GM19239 (cell line): ENCODE measurements at regions not wholly inside any gene's neighbourhood (a gene's known extent, or its start where the extent isn't known, plus 50 kb on each side); places are given as distances from the start of the nearest gene placed in this dataset.

Experiments
- DNase-seq: peaks from one replicate; pipeline ENCODE4 v3.0.0; 2011; ENCODE audit warnings: low spot score; ENCODE audit not compliant: insufficient read length
- FAIRE-seq: peaks from 2 replicates; lab custom pipeline; 2011; peaks lifted over from hg19 to GRCh38; lab: Jason Lieb, UNC

- no peak for FAIRE-seq
- DNase-seq = no peak
These were observed 99.2 kb downstream of the PDGFA start for GRCh38 chr7:420142-421093.

DNA sequence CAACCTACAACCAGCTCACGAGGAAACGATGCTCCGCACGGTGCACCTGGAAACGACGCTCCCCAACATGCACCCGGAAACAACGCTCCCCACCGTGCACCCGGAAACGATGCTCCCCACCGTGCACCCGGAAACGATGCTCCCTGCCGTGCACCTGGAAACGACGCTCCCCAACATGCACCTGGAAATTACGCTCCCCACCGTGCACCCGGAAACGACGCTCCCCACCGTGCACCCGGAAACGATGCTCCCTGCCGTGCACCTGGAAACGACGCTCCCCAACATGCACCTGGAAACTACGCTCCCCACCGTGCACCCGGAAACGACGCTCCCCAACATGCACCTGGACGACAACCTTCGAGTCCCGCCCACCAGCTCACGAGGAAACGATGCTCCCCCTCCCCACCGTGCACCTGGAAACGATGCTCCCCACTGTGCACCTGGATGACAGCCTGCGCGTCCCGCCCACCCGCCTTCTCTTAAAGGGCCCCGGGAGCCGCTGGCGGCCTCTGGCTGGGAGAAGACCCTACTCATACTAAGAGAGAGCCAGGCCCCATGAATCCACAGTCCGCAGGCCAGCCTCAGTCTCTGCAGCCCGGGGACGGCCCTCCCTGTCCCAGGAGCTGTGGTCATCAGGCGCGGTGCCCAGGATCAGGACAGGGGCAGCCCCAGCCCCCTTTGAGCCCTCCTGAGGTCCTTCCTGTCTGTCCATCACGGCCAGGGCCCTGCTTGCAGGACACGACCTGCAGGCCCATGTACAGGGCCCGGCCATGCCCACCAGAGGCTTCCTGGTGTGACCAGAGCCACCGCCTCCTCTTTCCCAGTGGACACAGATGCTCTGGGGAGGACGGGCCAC lies 98.3 kb downstream of the PDGFA start:
- FAIRE-seq = no peak
- DNase-seq = no peak

DNA sequence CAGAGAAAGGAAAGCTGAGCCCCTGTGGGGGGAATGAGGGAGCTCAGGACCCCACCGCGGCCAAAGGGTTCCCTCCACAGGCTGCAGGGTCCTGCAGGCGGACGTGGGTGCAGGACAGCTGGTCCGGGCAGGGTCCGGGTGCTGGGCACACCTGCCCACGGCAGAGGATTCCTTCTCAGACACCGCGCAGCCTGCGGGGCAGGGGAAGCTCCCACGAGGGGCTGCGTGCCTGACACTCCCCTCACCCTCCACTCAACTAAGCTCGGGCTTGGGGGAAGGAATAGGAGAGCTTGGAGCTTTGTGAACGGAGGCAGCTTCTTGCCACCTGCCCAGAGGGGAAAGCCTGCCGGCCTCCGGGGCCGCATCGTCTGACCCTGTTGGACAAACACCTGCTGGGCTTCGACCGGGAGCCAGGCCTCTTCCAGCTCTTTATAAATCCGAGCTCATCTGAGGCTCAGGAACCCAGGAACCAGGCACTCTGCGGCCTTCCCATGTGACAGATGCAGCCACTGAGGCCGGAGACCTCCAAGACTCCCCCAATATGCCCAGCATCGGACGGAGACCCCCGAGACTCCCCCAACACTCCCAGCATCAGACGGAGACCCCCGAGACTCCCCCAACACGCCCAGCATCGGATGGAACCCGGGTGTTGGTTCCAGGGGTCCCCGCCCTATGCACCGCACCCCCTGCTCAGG lies 97.3 kb downstream of the PDGFA start:
- DNase-seq = no peak
- no peak for FAIRE-seq

DNA sequence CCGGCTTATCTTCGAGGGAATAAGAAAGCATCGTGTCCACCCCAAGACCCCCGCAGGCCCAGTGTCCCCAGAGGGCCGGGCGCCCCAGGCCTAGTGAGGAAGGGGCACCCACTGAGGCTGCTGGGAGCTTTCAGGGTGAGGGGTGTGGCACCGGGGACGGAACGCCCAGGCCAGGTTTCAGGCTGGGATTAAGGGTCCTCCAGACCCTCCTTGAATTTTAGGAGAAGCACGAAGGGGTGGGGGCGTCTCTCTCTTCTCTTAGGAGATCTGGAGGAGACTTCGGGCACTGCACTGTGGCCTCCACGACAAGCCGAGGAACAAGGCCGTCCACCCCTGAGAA lies 96.8 kb downstream of the PDGFA start:
- FAIRE-seq = no peak
- no peak for DNase-seq

DNA sequence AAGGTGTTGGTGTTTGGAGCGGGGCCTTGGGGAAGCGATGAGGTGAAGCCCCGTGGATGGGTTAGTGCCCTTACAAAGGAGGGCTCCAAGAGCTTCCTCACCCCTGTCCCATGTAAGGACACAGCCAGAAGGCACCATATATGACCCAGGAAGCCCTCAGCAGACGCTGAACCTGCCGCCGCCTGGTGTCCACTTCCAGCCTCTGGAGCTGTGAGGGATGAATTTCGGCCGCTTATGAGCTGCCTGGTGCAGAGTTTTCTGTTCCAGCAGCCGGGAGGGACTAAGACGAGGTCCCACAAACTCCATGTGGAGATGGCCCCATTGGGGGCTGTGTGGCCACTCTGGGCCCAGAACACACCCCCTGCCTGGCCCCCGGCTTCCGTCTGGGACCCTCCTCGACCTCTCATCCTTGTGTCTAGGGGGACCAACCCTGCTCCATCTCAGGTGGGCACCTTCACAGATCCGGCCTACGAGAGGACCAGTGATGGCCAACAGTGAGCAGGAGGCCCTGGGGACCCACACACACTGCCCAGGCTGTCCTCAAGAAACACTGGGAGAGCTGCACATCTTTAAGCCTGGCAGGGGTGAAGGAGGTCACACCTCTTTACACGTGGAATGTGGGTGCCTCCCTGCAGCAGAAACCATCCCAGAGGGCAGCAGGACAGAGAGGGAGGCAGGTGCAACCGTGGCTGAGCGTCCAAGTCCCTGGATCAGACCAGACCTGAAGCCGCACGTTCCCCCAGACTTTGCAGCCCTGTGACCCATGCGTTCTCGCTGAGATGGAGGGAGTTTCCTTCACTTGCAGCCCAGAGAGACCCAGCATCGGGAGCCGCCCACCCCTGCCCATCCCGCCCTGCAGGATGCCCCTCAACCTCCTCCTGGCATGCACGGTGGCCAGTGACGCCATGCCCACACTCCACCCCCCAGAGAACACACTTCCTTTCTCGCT lies 96.1 kb downstream of the PDGFA start:
- DNase-seq (no peak), FAIRE-seq (no peak)

DNA sequence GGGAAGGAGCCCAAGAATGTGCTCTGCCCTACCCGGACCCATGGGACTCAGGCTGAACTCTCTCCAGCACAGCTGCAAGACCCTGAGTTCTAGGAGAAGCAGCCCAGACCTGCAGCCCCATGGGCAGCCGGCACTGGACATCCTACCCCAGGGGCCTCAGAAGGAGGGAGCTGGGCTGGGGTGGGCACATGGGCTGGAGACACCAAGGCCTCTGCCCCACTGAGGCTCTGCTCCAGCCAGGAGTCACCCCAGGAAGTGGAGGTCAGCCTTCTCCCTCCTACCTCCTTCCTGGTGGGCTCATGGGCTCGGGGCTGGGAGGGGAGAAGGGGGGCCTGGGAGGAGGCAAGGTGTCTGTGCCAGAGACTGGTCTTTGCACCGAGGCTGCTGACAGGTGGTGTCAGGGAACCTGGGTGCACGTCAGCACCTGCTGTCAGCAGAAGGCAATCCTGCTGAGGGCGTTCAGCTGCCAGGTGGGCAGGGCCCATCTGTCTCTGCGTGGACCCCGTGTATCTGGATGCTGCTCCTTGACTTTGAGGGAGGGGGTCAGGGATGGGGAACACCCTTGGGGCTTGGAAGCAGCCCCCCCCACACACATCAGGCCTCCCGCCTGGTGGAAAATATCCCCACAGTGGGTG lies 95.2 kb downstream of the PDGFA start:
- no peak for FAIRE-seq
- no peak for DNase-seq

- DNase-seq (no peak), FAIRE-seq (no peak)
These were observed 94.5 kb downstream of the PDGFA start for GRCh38 chr7:424961-425793.

GRCh38 chr7:425794-426188 lies 93.9 kb downstream of the PDGFA start:
- DNase-seq = no peak
- no peak for FAIRE-seq

GRCh38 chr7:426510-426909 lies 93.1 kb downstream of the PDGFA start:
- DNase-seq = no peak
- FAIRE-seq = no peak

- FAIRE-seq = no peak
These were observed 92.0 kb downstream of the PDGFA start for GRCh38 chr7:427506-428103.

DNA sequence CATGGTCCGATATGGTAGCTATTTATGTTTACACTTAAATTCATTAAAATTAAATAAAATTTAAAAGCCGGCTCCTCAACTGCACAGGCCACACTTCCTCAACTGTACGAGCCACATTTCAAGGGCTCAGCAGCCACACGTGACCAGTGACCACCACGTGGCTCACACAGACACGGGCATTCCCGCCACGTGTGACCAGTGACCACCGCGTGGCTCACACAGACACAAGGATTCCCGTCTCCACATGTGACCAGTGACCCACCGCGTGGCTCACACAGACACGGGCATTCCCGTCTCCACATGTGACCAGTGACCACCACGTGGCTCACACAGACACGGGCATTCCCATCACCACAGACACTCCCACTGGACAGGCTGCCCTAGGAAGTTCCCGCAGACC lies 91.3 kb downstream of the PDGFA start:
- FAIRE-seq (no peak), DNase-seq (no peak)

More at GRCh38 chr7:427506-428103, 92.0 kb downstream of the PDGFA start:
- no peak for DNase-seq

DNA sequence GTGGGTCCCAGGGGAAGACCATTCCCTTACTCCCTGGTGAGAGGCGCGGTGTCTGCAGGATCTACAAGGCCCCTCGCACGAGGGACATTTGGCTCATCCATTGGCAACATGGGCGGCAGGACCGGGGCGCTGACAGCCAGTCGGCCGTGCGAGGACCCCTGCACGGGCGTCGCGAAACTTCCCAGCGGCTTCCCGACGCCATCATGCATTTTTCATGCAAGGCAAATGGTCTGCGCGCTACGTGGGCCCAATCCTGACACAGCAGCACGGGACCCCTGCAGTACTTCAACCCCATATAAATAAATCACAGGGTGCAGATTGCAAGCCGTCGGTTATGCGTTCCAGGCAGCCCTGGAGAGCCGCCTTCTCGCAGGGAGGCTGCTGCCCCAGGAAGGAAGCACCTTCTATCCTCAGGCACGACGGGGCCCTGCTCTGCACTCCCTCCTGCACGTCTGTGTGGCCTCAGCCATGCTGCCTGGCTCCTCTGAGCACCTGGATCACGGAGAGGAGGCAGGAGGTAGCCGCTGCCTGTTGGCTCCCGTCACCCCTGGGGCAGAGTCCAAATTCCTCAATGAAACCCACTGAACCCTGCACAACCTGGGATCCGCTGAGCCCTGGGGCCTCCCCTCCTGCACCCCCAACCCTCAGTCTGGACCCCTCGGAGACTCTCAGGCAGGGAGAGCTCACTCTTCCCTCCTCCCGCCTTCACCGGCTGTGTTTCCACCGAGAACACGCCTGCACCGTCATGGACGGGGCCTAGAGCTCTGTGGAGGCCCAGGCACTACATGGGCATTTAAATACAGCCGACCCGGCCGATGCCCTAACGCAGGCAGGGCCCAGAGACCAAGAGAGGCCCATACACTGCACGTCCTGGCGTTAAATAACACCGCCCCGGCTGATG lies 90.5 kb downstream of the PDGFA start:
- DNase-seq (no peak), FAIRE-seq (no peak)

GRCh38 chr7:429828-430180 lies 89.8 kb downstream of the PDGFA start:
- FAIRE-seq (no peak), DNase-seq (no peak)

GRCh38 chr7:431041-431440 lies 88.6 kb downstream of the PDGFA start:
- FAIRE-seq = no peak
- DNase-seq = no peak

DNA sequence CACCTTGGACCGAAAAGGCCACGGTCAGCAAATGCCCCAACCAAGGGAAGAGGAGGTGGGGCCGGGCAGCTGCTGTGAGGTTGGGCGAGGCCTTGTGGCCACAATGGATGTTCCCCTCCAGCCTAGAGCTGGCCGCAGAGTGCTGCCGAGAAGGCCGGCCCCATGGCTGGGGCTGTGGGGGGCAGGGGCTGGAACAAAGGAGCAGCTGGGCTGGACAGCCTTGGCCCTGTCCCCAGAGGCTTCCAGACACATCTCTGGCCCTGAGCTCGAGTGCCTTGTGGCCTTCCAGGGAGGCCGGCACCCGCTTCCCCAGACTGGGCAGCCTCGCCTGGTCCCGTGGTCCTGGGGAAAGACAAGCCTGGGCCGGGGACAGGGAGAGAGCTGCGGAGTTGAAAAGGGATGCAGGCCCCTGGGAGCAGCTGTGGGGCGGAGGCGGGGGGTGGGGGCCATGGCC lies 88.0 kb downstream of the PDGFA start:
- DNase-seq = no peak
- FAIRE-seq = no peak

- DNase-seq = no peak
- FAIRE-seq = no peak
These were observed 87.4 kb downstream of the PDGFA start for GRCh38 chr7:432256-432655.

- DNase-seq = no peak
These were observed 86.7 kb downstream of the PDGFA start for GRCh38 chr7:432933-433332.

More at GRCh38 chr7:432933-433332, 86.7 kb downstream of the PDGFA start:
- no peak for FAIRE-seq
